SW480 (cell line): ENCODE measurements at regions not wholly inside any gene's neighbourhood (a gene's known extent, or its start where the extent isn't known, plus 50 kb on each side); places are given as distances from the start of the nearest gene placed in this dataset.
"Not testable (repeated sequence)": the region's sequence is repeated elsewhere in the genome, so short reads cannot be mapped to it uniquely, and the experiment has no call there.

Source experiments
- DNase-seq: peaks from one replicate; pipeline ENCODE4 v3.0.0-alpha.2; 2016; ENCODE audit warnings: low spot score

- DNase-seq, result no peak
Observed at GRCh38 chr6:68144667-68145066, 490.4 kb upstream of the ADGRB3 start.

GRCh38 chr6:68141190-68141589 is 493.9 kb upstream of the ADGRB3 start:
- DNase-seq, result no peak

GRCh38 chr6:68139130-68139529 is 496.0 kb upstream of the ADGRB3 start:
- no peak for DNase-seq

- no peak for DNase-seq
Observed at GRCh38 chr6:68134796-68135195, 500.3 kb upstream of the ADGRB3 start.

DNA sequence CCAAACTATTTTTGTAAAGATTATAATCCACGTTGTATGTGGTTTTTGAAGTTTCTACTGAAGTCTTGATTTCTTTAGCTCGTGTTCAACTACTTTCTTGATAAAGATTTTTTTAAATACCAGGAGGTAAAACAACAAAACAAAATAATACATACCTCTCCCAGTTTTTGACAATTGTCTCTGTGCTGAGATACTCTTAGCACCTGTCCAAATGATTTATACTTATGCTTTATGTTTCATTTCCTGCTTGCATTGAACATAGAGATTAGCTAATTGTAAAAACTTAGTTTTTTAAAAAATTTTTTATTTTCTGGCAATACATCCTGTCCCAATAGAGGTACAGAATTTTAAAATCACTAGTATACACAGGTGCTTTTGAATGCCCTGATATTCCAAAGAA is 506.9 kb upstream of the ADGRB3 start:
- DNase-seq, result no peak

- DNase-seq, result no peak
Observed at GRCh38 chr6:68127074-68127473, 508.0 kb upstream of the ADGRB3 start.

- no peak for DNase-seq
Observed at GRCh38 chr6:68126089-68126749, 508.9 kb upstream of the ADGRB3 start.

DNA sequence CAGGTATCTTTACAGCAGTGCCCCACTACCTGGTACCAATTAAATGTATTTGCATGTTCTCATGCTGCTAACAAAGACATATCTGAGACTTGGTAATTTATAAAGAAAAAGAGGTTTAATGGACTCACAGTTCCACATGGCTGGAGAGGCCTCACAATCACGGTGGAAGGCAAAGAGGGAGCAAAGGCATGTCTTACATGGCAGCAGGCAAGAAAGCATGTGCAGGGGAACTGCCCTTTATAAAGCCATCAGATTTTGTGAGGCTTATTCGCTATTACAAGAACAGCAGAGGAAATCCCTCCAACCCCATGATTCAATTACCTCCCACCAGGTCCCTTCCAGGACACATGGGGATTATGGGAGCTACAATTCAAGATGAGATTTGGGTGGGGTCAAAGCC is 512.1 kb upstream of the ADGRB3 start:
- DNase-seq, result not testable (repeated sequence)

DNA sequence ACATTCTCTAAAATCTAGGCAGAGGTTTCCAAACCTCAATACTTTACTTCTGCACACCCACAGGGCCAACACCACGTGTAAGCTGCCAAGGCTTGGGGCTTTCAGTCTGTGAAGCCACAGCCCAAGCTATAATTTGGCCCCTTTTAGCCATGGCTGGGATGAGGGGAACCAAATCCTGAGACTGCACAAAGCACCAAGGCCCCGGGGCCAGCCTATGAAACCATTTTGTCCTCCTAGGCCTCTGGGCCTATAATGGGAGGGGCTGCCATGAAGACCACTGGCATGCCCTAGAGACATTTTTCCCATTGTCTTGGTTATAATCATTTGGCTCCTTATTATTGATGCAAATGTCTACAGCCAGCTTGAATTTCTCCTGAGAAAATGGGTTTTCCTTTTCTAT is 513.0 kb upstream of the ADGRB3 start:
- no peak for DNase-seq

DNA sequence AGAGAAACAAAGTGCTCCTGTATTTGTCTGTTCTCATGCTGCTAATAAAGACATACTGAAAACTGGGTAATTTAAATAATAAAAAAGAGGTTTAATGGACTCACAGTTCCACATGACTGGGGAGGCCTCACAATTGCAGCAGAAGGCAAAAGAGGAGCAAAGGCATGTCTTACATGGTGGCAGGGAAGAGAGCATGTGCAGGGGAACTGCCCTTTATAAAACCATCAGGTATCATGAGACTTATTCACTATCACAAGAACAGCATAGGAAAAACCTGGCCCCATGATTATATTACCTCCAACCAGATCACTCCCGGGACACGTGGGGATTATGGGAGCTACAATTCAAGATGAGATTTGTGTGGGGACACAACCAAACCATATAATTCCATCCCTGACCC is 514.1 kb upstream of the ADGRB3 start:
- not testable (repeated sequence) for DNase-seq

DNA sequence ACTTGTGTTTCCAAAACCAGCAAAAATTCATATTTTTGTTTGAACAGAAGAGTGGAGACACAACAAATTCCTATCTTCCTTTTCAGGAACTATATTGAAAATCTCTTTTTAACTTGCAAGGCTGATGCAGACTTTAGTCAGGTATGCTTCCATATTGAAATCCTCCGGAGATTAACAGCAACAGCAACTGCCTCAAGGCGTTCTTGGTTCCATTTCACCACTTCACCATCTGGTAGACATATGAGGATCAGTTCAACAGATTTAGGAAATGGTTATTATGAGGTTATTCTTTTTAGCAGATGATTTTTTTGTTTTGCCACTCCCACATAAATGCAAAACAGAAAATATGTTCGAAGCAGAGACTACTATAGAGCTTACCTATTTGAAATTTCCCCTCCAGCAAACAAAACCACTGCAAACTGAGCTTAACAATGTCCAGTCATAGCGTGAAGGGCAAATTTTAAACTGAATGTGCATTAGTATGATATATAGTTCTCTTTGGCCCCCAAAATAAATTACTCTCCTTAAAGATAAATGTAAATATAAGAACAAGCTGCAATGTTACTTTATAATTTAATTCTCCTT is 520.5 kb upstream of the ADGRB3 start:
- no peak for DNase-seq

DNA sequence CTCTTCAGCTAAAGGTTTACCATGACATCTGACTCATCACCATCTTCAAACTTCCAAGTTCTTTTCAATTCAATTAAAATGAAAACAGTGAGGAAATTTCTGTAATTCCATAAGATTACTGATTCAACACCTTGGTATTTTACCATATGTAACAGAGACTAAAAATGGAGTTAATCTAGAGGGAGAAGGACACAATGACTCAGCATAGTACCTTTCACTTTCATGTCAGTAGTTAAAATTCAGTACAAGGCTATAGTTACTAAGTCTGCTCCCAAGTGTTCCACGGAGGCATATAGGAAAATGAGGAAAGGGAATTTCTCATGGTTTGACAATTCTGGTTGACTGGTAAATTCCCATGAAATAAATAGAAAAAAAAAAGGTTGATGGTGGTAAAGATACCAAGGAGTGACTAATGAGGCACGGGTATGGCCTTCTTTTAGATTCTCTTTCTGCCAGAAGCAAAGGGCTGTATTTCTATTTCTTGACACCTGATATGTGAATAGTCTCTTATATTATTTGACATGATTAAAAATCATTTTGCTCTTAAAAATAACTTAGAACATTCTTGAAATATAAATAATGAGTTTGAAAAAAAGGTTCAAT is 526.7 kb upstream of the ADGRB3 start:
- no peak for DNase-seq

GRCh38 chr6:68094070-68094469 is 541.0 kb upstream of the ADGRB3 start:
- no peak for DNase-seq

GRCh38 chr6:68087399-68088133 is 547.5 kb upstream of the ADGRB3 start:
- DNase-seq, result no peak

GRCh38 chr6:68086199-68086598 is 548.9 kb upstream of the ADGRB3 start:
- no peak for DNase-seq

DNA sequence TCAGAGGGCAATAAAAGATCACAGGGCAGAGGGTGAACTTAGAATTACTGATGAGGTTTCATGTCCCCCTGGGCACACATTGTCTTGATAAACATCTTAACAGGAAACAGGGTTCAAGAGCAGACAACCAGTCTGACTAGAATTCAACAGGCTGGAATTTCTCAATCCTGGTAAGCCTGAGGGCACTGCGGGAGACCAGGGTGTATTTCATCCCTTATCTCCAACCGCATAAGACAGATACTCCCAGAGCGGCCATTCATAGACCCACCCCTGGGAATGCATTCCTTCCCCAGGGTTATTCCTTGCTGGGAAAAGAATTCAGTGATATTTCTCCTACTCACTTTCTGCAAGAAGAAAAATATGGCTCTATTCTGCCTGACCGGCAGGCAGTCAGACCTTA is 549.5 kb upstream of the ADGRB3 start:
- DNase-seq, result not testable (repeated sequence)

DNA sequence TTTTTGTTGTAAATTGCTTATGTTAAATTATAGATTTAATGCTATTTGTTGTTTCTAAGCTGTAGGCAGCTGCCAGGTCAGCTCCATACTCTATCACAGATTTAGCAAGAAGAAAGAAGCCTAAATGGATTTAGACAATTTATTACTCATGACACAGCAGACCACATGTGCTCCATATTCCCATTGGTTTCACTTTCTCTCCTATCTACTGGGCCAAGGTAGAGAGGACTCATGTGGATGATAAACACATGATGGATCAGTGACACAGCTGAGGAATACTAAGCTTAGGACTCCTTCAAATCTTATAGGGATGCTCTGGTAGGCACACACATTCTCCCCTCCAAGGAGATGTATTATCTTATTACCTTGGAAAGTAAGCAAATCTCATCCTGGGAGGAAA is 553.0 kb upstream of the ADGRB3 start:
- no peak for DNase-seq

GRCh38 chr6:68080074-68080473 is 555.0 kb upstream of the ADGRB3 start:
- DNase-seq, result no peak

DNA sequence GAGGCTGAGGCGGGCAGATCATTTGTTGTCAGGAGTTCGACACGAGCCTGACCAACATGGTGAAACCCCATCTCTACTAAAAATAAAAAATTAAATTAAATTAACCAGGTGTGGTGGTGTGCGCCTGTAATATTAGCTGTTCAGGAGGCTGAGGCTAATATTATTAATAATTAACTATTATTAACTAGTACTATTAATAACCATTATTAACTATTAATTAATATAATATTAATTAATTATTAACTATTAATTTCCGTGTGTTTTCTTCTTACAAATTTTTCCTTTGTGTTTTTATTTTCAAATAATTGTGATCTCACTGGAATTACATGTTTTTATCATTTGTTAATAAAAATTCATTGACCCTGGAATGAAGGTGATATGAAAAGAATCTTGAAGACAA is 557.4 kb upstream of the ADGRB3 start:
- DNase-seq, result no peak

DNA sequence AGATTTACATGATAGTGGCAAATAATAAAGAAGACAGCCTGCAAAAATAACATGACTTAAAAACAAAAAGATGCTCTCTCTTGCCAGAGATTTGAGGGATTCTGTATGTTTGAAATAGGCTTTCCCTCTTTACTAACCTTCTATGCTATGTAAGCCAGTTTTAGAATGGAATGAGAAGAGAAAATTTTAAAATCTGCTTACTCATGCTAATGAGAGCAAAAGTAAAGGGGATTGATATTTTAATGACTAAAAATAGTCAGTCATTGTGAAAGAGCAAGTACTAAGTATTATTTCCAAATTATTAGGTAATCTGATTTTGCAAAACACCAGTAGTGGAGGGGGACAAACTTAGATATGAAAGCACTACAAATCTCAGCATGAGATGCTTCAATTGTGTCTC is 563.3 kb upstream of the ADGRB3 start:
- no peak for DNase-seq

- DNase-seq, result no peak
Observed at GRCh38 chr6:68069921-68070710, 565.0 kb upstream of the ADGRB3 start.

DNA sequence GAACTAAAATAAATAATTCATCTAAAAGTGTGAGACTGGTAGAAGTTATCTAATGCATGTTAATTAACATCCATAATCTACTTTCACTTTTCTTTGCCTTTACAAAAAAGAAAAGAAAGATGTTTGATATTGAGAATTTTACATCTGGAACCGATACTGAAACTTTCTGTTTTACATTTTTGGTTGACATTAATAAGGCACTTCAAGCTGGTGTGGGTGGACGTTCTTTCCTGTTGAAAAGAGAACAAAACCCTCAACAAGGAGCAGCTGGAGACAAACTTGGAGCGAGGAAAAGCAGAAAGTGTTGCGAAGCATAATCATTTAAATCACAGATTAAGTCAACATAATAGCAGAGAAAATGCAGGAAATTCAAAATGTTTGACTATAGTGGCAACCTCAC is 575.2 kb upstream of the ADGRB3 start:
- no peak for DNase-seq
